ENCODE measurements at regions not wholly inside any gene's neighbourhood (a gene's known extent, or its start where the extent isn't known, plus 50 kb on each side); places are given as distances from the start of the nearest gene placed in this dataset.

DNA sequence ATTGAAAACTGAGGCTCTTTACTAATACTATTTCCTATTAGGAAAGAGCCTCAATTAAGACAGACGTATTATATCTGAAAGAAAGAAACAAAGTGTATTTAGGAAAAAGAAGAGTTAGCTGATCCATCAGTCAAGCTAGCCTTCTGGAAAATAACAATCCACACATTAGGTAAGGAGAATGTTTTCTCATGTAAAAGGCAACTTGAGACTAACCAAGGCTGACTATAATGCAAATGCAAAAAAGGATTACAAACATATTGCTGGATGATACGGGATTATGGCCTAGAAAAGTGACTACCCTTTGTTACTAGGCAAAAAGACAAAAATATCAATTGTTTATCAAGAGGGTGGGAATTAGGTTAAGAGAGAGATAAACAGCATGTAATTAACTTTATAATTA is 176.9 kb downstream of the RFPL4B start:
- ChIA-PET CTCF (interaction anchor here (0.6 kb wide), 1 partner anchor 13 kb away, joined by 3 read pairs; no protein-coding TSS in a partner anchor), POLR2A (no interaction called here)
- no peaks in the 10 kb centered on the region for H3K4me1 ChIP-seq
- FAIRE-seq (no peak), DNase-seq (ENCODE audit: low read depth in 1 of 2, low spot score in 1 of 2) (no peak), ATAC-seq (no peak)
- no peak overlapping the region for H3K4me2 ChIP-seq
- WGBS (ENCODE audit: missing lambda C conversion rate), result 56% methylated on average over 2 of the region's 2 CpGs
- no peak overlapping the region for H3K27ac ChIP-seq
- TF ChIP-seq EHMT2 (IDR thresholded peaks at IDR 0.05; ENCODE audit: low read depth) (no peak), CBX8 (IDR thresholded peaks at IDR 0.05) (no peak), FOSB (CRISPR knock-in tag; IDR thresholded peaks at IDR 0.05) (no peak), PHF8 (IDR thresholded peaks at IDR 0.05; ENCODE audit: borderline replicate concordance, low read depth) (no peak), MAFK (IDR thresholded peaks at IDR 0.05; ENCODE audit: partially characterized antibody) (no peak), TP53 (CRISPR knock-in tag; IDR thresholded peaks at IDR 0.05) (no peak), FOXS1 (CRISPR knock-in tag; IDR thresholded peaks at IDR 0.05) (no peak), JUN (IDR thresholded peaks at IDR 0.05) (no peak), POLR2AphosphoS2 (conservative IDR thresholded peaks at IDR 0.05; ENCODE audit: low read length) (no peak), ZNF302 (CRISPR knock-in tag; IDR thresholded peaks at IDR 0.05) (no peak), ESRRA (IDR thresholded peaks at IDR 0.05; ENCODE audit: borderline replicate concordance, low read length) (no peak), RNF2 (IDR thresholded peaks at IDR 0.05; ENCODE audit: borderline replicate concordance, low read depth) (no peak), HDAC2 (IDR thresholded peaks at IDR 0.05) (no peak)
- TF ChIP-seq, protein P1, sequence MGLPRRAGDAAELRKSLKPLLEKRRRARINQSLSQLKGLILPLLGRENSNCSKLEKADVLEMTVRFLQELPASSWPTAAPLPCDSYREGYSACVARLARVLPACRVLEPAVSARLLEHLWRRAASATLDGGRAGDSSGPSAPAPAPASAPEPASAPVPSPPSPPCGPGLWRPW (IDR thresholded peaks at IDR 0.05), result no peak
- TF ChIP-seq, protein P2, sequence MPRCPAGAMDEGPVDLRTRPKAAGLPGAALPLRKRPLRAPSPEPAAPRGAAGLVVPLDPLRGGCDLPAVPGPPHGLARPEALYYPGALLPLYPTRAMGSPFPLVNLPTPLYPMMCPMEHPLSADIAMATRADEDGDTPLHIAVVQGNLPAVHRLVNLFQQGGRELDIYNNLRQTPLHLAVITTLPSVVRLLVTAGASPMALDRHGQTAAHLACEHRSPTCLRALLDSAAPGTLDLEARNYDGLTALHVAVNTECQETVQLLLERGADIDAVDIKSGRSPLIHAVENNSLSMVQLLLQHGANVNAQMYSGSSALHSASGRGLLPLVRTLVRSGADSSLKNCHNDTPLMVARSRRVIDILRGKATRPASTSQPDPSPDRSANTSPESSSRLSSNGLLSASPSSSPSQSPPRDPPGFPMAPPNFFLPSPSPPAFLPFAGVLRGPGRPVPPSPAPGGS (IDR thresholded peaks at IDR 0.05), result no peak
- no peaks in the 10 kb centered on the region for H3K9me3 ChIP-seq
- no peak overlapping the region for H3K4me3 ChIP-seq

DNA sequence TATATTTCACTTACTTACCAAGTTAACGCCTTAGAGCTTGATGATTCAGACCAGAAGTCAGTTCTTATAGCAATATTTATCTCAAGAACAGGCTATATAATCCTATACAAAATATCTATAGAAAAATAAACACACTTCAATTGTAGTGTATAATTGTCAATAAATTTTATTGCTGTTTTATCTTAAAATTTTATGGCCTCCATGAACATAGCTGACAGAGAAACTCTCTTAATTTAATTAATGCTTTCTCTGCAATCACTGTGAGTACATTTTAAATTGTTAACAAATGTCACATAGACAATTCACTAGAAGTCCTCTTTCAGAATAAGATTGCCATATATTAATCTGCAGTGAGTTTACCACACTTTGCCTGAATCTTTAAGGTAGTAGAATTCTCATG is 178.6 kb downstream of the RFPL4B start:
- no peak overlapping the region for H3K4me3 ChIP-seq
- TF ChIP-seq HEYL (CRISPR knock-in tag; IDR thresholded peaks at IDR 0.05) (no peak), MAFK (IDR thresholded peaks at IDR 0.05; ENCODE audit: partially characterized antibody) (no peak), CEBPB (IDR thresholded peaks at IDR 0.05) (no peak), BHLHE40 (IDR thresholded peaks at IDR 0.05; ENCODE audit: low read depth, low read length) (no peak), KDM1A (IDR thresholded peaks at IDR 0.05; ENCODE audit: low read depth) (no peak), FOXS1 (CRISPR knock-in tag; IDR thresholded peaks at IDR 0.05) (no peak), NR3C1 (IDR thresholded peaks at IDR 0.05) (no peak), SREBF2 (IDR thresholded peaks at IDR 0.05) (no peak), TFCP2L1 (CRISPR knock-in tag; IDR thresholded peaks at IDR 0.05) (no peak), RAD21 (conservative IDR thresholded peaks at IDR 0.05 in 1 of 2, IDR thresholded peaks at IDR 0.05 in 1 of 2) (no peak), POLR2AphosphoS2 (conservative IDR thresholded peaks at IDR 0.05; ENCODE audit: low read length) (no peak), MAZ (IDR thresholded peaks at IDR 0.05; ENCODE audit: borderline replicate concordance, low read depth, low read length) (no peak)
- TF ChIP-seq, protein P3, sequence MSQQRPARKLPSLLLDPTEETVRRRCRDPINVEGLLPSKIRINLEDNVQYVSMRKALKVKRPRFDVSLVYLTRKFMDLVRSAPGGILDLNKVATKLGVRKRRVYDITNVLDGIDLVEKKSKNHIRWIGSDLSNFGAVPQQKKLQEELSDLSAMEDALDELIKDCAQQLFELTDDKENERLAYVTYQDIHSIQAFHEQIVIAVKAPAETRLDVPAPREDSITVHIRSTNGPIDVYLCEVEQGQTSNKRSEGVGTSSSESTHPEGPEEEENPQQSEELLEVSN (IDR thresholded peaks at IDR 0.05; ENCODE audit: borderline replicate concordance, low read depth), result no peak
- TF ChIP-seq, protein P4, sequence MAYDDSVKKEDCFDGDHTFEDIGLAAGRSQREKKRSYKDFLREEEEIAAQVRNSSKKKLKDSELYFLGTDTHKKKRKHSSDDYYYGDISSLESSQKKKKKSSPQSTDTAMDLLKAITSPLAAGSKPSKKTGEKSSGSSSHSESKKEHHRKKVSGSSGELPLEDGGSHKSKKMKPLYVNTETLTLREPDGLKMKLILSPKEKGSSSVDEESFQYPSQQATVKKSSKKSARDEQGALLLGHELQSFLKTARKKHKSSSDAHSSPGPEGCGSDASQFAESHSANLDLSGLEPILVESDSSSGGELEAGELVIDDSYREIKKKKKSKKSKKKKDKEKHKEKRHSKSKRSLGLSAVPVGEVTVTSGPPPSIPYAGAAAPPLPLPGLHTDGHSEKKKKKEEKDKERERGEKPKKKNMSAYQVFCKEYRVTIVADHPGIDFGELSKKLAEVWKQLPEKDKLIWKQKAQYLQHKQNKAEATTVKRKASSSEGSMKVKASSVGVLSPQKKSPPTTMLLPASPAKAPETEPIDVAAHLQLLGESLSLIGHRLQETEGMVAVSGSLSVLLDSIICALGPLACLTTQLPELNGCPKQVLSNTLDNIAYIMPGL (CRISPR knock-in tag; IDR thresholded peaks at IDR 0.05; ENCODE audit: borderline replicate concordance), result no peak
- TF ChIP-seq, protein P5, sequence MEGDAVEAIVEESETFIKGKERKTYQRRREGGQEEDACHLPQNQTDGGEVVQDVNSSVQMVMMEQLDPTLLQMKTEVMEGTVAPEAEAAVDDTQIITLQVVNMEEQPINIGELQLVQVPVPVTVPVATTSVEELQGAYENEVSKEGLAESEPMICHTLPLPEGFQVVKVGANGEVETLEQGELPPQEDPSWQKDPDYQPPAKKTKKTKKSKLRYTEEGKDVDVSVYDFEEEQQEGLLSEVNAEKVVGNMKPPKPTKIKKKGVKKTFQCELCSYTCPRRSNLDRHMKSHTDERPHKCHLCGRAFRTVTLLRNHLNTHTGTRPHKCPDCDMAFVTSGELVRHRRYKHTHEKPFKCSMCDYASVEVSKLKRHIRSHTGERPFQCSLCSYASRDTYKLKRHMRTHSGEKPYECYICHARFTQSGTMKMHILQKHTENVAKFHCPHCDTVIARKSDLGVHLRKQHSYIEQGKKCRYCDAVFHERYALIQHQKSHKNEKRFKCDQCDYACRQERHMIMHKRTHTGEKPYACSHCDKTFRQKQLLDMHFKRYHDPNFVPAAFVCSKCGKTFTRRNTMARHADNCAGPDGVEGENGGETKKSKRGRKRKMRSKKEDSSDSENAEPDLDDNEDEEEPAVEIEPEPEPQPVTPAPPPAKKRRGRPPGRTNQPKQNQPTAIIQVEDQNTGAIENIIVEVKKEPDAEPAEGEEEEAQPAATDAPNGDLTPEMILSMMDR (IDR thresholded peaks at IDR 0.05), result no peak
- DNase-seq (ENCODE audit: low read depth in 1 of 2, low spot score in 1 of 2), result no peak
- H3K9me3 ChIP-seq, result no peaks in the 10 kb centered on the region
- no peak overlapping the region for H3K27ac ChIP-seq
- H3K4me2 ChIP-seq, result no peak overlapping the region
- FAIRE-seq, result no peak
- 53% methylated on average over 1 of the region's 1 CpG for WGBS (ENCODE audit: missing lambda C conversion rate)
- ATAC-seq, result no peak
- CTCF ChIA-PET, result no interaction called here
- no peaks in the 10 kb centered on the region for H3K4me1 ChIP-seq
- POLR2A ChIA-PET, result no interaction called here

All from A549 (cell line).